ENCODE measurements at regions not wholly inside any gene's neighbourhood (a gene's known extent, or its start where the extent isn't known, plus 50 kb on each side); places are given as distances from the start of the nearest gene placed in this dataset.

- TF ChIP-seq EZH2 (IDR thresholded peaks at IDR 0.05; ENCODE audit: insufficient read depth, poor library complexity, severe bottlenecking) (no peak), EZH2phosphoT487 (IDR thresholded peaks at IDR 0.05; ENCODE audit: insufficient read depth, low read depth) (no peak)
Measured at GRCh38 chr10:125475815-125476214, 207.1 kb downstream of the TEX36 start.
